GM12873 (cell line): ENCODE measurements at regions not wholly inside any gene's neighbourhood (a gene's known extent, or its start where the extent isn't known, plus 50 kb on each side); places are given as distances from the start of the nearest gene placed in this dataset.

Experiments
- CTCF ChIP-seq: IDR thresholded peaks from 2 replicates; pipeline ENCODE4 v1.5.1; 2012; ENCODE audit warnings: low read depth, mild to moderate bottlenecking, moderate library complexity, low read length, control low read depth; ENCODE audit not compliant: insufficient read depth; ENCODE audit errors: missing control alignments

GRCh38 chr11:70581991-70582885, 183.9 kb downstream of the CTTN start:
- TF ChIP-seq CTCF: no peak

GRCh38 chr11:70582886-70583641, 184.7 kb downstream of the CTTN start:
- no peak for TF ChIP-seq CTCF

GRCh38 chr11:70583781-70584218, 185.5 kb downstream of the CTTN start:
- TF ChIP-seq CTCF: no peak

GRCh38 chr11:70584498-70585235, 186.3 kb downstream of the CTTN start:
- no peak for TF ChIP-seq CTCF

- TF ChIP-seq CTCF: no peak
These were observed 186.9 kb downstream of the CTTN start for GRCh38 chr11:70585236-70585545.

GRCh38 chr11:70586261-70587074, 188.1 kb downstream of the CTTN start:
- TF ChIP-seq CTCF: no peak

- no peak for TF ChIP-seq CTCF
These were observed 188.7 kb downstream of the CTTN start for GRCh38 chr11:70587075-70587389.
